ENCODE measurements at regions not wholly inside any gene's neighbourhood (a gene's known extent, or its start where the extent isn't known, plus 50 kb on each side); places are given as distances from the start of the nearest gene placed in this dataset.

GRCh38 chr4:35025152-35025834, 1219.0 kb downstream of the ARAP2 start:
- TF ChIP-seq CTCF (IDR thresholded peaks at IDR 0.05) (no peak), POLR2A (IDR thresholded peaks at IDR 0.05) (no peak)
